ENCODE measurements at regions not wholly inside any gene's neighbourhood (a gene's known extent, or its start where the extent isn't known, plus 50 kb on each side); places are given as distances from the start of the nearest gene placed in this dataset.

DNA sequence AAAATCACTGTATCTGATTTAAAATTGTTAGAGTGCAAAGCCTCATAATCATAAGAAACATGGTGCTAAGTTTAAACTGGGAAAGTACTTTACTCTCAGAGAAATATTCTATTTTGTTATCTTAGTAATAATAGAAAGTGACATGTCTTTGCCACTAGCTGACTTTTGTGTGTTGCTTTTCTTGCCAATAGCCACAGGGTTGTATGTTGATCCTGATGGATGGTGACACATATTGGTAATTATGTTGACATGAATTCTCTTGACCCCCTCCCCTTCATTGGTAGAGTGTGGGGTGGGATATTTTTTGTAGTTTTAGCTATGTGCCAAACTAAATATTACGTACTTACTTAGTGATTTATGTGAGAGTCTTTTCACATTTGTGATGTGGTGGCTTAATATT, 103.1 kb upstream of the MAP9 start:
- DNase-seq (peak in 2 of 5 donors; percentile 5 to 34), FAIRE-seq (no peak)
- no peaks in the 10 kb centered on the region for H3K36me3 ChIP-seq (ENCODE audit: control insufficient read depth in 2 of 3, insufficient read depth in 3 of 3, low read length in 3 of 3)

GRCh38 chr4:155478336-155478835, 101.6 kb upstream of the MAP9 start:
- intact Hi-C loops (cut with DNase I), result no loop called here
- Histone ChIP-seq H3K9me3 (ENCODE audit: control insufficient read depth in 2 of 3, insufficient read depth in 1 of 3, low read length in 3 of 3) (no peaks in the 10 kb centered on the region), H3K4me3 (ENCODE audit: low read length in 3 of 3) (no peak overlapping the region), H3K27me3 (ENCODE audit: control insufficient read depth, insufficient read depth, low read length) (no peaks in the 10 kb centered on the region), H3K36me3 (ENCODE audit: control insufficient read depth in 2 of 3, insufficient read depth in 3 of 3, low read length in 3 of 3) (no peaks in the 10 kb centered on the region), H3K9ac (ENCODE audit: low read length in 3 of 3) (no peak overlapping the region), H3K4me1 (ENCODE audit: control insufficient read depth in 2 of 3, insufficient read depth in 2 of 3, low read depth in 1 of 3, low read length in 3 of 3) (no peaks in the 10 kb centered on the region), H3K27ac (ENCODE audit: low read depth in 2 of 2, low read length in 2 of 2) (no peak overlapping the region)
- TF ChIP-seq, protein P1, sequence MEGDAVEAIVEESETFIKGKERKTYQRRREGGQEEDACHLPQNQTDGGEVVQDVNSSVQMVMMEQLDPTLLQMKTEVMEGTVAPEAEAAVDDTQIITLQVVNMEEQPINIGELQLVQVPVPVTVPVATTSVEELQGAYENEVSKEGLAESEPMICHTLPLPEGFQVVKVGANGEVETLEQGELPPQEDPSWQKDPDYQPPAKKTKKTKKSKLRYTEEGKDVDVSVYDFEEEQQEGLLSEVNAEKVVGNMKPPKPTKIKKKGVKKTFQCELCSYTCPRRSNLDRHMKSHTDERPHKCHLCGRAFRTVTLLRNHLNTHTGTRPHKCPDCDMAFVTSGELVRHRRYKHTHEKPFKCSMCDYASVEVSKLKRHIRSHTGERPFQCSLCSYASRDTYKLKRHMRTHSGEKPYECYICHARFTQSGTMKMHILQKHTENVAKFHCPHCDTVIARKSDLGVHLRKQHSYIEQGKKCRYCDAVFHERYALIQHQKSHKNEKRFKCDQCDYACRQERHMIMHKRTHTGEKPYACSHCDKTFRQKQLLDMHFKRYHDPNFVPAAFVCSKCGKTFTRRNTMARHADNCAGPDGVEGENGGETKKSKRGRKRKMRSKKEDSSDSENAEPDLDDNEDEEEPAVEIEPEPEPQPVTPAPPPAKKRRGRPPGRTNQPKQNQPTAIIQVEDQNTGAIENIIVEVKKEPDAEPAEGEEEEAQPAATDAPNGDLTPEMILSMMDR (IDR thresholded peaks at IDR 0.05; ENCODE audit: borderline replicate concordance, extremely low read depth, insufficient read depth), result no peak
- no peak for DNase-seq
- FAIRE-seq, result no peak

More for the DNA sequence above, 103.1 kb upstream of the MAP9 start:
- TF ChIP-seq, protein P1 (IDR thresholded peaks at IDR 0.05; ENCODE audit: borderline replicate concordance, extremely low read depth, insufficient read depth), result no peak
- no peaks in the 10 kb centered on the region for H3K4me1 ChIP-seq (ENCODE audit: control insufficient read depth in 2 of 3, insufficient read depth in 2 of 3, low read depth in 1 of 3, low read length in 3 of 3)
- H3K9ac ChIP-seq (ENCODE audit: low read length in 3 of 3), result no peak overlapping the region
- H3K4me3 ChIP-seq (ENCODE audit: low read length in 3 of 3), result no peak overlapping the region
- H3K9me3 ChIP-seq (ENCODE audit: control insufficient read depth in 2 of 3, insufficient read depth in 1 of 3, low read length in 3 of 3), result no peaks in the 10 kb centered on the region
- H3K27me3 ChIP-seq (ENCODE audit: control insufficient read depth, insufficient read depth, low read length), result no peaks in the 10 kb centered on the region
- H3K27ac ChIP-seq (ENCODE audit: low read depth in 2 of 2, low read length in 2 of 2), result no peak overlapping the region
- intact Hi-C loops (cut with DNase I), result no loop called here

GRCh38 chr4:155474758-155475157, 98.0 kb upstream of the MAP9 start:
- DNase-seq (peak in 1 of 5 donors; percentile 18), FAIRE-seq (no peak)
- no peaks in the 10 kb centered on the region for H3K27me3 ChIP-seq (ENCODE audit: control insufficient read depth, insufficient read depth, low read length)
- intact Hi-C loops (cut with DNase I), result no loop called here
- no peak overlapping the region for H3K9ac ChIP-seq (ENCODE audit: low read length in 3 of 3)
- H3K36me3 ChIP-seq (ENCODE audit: control insufficient read depth in 2 of 3, insufficient read depth in 3 of 3, low read length in 3 of 3), result no peaks in the 10 kb centered on the region
- no peaks in the 10 kb centered on the region for H3K4me1 ChIP-seq (ENCODE audit: control insufficient read depth in 2 of 3, insufficient read depth in 2 of 3, low read depth in 1 of 3, low read length in 3 of 3)
- H3K9me3 ChIP-seq (ENCODE audit: control insufficient read depth in 2 of 3, insufficient read depth in 1 of 3, low read length in 3 of 3), result no peaks in the 10 kb centered on the region
- H3K4me3 ChIP-seq (ENCODE audit: low read length in 3 of 3), result no peak overlapping the region
- TF ChIP-seq, protein P1 (IDR thresholded peaks at IDR 0.05; ENCODE audit: borderline replicate concordance, extremely low read depth, insufficient read depth), result no peak
- no peak overlapping the region for H3K27ac ChIP-seq (ENCODE audit: low read depth in 2 of 2, low read length in 2 of 2)
